HK-2 (cell line): ENCODE measurements at regions not wholly inside any gene's neighbourhood (a gene's known extent, or its start where the extent isn't known, plus 50 kb on each side); places are given as distances from the start of the nearest gene placed in this dataset.

Source experiments
- DNase-seq: peaks from one replicate; pipeline ENCODE4 v3.0.0-alpha.2; 2018; ENCODE audit not compliant: unreplicated experiment

- DNase-seq: no peak
Measured at GRCh38 chr13:32910530-32910929, 105.7 kb upstream of the KL start.

DNA sequence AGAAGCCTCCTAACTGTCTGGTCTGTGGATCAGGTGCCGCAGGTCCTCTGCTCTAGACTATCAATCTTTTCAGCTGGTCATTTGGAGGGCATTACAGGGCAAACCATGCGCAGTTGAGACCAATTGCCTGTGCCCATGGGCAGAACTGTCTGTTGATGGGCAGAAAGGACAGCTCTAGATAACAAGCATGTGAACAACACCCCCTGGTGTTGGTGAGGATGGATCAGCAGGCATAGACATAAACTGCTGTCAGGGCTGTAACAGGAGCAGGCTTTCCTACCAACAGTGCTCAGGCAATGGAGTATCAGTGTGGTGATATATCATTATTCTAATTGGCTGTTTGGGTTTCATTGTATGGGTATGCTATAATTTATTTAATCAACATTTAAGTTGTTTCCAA lies 104.7 kb upstream of the KL start:
- DNase-seq: peak; percentile 14

DNA sequence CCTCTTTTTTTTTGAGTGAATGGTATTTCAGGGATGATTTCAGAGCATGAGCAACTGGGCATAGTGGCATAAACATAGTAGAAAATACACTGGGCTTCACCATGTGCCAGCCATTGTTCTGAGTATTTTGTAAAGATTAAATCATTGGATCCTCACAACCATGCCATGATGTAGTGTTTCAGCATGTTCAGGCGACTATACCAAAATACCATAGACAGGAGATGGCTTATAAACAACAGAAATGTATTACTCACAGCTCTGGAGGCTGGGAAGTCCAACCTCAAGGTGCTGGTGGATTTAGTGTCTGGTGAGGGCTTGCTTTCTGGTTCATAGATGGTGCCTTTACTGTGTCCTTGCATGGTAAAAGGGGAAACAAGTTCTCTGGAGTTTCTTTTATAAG lies 101.5 kb upstream of the KL start:
- no peak for DNase-seq

DNA sequence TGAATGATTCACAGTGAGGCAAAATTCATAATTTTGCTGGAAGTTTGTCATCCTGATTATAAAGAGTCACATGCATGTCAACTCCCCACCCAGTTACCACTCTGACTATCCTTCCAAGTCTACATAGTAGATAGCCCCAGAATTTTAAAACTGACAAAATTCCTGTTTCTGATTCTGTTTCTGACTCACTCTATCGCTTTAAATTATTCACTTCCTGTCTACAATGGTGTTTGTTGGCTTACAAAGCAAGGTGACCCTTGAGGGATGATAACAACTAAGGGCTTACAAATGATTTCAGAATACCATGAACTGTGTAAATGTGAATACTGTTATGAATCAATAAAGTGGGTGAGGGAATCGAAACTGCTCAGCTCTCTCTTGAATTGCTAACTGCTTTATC lies 98.7 kb upstream of the KL start:
- DNase-seq: no peak

GRCh38 chr13:32923725-32924124 lies 92.5 kb upstream of the KL start:
- DNase-seq: no peak

DNA sequence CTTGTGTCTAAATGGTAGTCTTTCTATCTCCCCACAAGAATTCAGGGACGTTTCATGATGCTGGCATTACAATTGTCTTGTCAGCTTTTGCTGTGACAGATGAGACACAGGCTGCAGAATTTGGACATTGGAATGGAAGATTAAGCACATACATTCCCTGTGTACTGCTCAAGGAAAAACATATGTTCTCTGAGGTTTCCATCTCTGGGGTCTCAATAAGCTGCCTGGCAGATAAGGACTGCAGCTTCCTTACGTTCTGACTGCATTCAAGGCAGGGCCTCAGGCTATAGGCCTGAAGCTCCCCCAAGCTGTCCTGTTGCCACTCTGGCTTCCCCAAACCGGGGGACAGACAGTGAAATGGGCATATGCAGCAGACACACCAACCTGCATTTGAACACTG lies 91.3 kb upstream of the KL start:
- DNase-seq: no peak

GRCh38 chr13:32925506-32925905 lies 90.7 kb upstream of the KL start:
- no peak for DNase-seq

DNA sequence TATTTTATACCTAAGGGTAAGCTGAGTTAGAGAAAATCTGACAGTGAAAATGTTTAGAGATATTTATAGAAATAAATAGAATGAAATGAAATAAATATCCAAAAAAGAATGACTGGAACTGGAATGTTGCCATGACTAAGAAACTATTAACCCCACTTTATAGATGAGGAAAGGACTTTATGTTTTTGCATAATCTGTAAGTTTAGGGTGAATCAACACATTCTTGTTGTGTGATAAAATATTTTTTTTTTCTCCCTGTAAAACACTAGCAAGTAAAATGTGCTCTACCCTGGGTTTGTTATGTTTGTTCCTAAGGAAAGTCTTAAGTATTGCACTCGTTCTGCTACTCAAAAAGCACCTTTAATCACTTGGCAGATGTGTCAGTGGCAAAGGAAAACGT lies 83.8 kb upstream of the KL start:
- no peak for DNase-seq

DNA sequence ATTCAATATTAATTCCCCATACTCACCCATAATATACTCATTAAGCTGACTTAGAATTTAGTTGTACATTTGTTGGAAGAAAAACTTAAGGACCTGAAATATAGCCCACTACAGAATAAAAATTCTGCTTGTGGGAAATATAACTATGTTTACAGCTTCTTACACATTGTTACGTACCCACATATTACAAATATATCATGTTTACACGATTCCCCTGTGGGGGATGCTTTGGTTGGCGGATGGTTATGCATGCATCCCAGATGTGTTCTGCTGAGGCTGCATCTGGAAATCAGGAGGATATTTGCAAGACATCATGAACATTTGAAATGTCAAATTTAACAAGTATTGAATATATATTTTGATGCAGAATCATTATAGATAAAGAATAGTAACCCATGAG lies 79.5 kb upstream of the KL start:
- DNase-seq: no peak

- no peak for DNase-seq
Measured at GRCh38 chr13:32938314-32938713, 77.9 kb upstream of the KL start.

DNA sequence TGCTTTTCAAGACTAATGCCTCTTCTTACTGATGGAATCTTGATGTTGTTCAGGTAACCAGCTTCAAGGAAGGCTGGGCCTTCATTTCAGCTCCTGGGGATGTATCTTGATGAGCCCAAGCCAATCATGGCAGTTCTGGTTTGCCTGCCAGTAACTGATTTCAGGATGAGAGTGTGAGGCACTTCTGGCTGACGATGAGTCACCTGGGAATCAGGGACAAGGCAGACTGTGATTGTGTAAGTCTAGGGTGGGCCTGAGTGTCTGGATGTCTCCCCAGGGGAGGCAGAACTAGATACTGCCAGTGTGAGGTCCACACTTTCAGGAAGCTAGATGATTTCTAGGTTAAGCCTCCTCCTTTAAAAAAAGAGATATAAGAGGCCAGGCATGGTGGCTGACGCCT lies 77.3 kb upstream of the KL start:
- DNase-seq: peak; percentile 29

DNA sequence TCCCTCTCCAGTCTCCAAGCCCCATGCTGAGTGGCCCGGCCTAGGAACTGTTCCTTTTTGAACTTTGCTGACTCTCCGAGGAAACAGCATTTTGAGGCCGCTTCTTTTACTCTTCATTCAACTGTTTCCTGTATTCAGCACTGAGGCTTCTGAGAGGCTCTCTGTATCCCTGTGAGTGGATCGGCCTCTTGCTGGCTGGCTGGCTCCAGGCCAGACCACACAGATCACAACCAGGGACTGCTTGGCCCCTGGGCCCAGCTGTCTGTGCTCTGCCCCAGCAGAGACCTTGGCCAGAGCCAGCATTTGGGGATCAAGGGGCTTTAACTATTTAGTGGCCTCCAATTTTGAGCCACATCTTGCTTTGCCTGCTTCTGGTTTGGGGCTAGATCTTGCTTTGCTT lies 75.6 kb upstream of the KL start:
- DNase-seq: peak; percentile 25

GRCh38 chr13:32941368-32941767 lies 74.9 kb upstream of the KL start:
- DNase-seq: no peak

- DNase-seq: no peak
Measured at GRCh38 chr13:32946558-32946957, 69.7 kb upstream of the KL start.

DNA sequence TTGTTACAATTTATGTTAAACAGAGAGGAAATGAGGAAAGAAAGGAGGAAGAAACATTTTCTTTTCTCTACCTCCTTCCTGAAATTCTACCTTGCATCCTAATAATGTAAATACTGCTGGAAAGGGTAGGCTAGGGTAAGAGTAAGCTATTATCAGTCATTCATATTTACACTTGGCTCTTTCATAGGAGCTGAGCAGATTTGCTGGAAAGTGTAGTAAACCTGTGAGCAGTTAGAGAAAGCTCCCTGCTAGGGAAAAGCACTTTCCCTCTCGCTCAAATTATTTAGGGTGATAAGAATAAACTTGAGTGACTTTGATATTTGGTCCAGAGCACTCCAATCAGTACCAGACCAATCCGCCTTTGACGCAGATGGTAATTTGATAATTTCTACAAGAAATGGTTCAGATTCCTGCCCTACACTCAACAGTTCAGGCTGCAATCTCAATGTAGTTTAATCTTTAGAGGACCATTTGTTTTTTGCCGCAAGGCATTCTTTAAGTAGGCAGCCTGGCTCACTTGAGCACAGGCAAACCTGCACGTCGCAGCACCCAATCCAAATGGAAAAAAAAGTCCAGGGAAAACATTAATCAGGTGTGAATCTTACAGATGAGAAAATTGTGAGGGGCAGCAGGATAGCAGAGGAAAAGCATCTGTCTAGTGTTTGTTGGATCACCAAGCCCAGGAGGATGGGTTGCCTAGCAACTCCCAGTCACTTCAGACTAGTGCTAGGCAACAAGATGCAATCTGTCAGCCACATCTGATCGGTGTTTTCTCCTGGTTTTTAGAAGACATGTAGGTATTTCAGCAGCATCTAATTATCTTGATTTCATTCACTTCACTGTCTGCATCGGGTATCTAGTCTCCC lies 68.6 kb upstream of the KL start:
- no peak for DNase-seq

DNA sequence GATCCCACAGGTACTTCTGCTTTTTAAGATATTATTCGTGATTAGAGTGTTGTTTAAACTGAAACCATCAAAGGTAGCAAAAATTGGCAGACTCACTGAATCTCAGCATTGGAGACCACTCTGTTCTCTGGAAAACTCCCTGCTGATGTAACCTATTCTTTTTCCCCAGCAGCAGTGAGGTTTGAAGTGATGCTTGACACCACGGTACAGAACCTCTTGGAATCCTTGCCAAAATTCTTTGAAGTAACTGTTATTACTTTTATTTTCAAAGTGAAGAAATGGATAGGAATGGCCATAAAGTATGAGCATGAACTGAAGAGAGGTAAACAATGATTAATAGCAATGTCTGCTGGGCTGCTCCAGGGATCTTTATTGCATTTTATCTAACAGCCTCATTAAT lies 66.4 kb upstream of the KL start:
- no peak for DNase-seq

GRCh38 chr13:32951580-32951979 lies 64.6 kb upstream of the KL start:
- DNase-seq: no peak

GRCh38 chr13:32955881-32956594 lies 60.2 kb upstream of the KL start:
- DNase-seq: peak; percentile 24

DNA sequence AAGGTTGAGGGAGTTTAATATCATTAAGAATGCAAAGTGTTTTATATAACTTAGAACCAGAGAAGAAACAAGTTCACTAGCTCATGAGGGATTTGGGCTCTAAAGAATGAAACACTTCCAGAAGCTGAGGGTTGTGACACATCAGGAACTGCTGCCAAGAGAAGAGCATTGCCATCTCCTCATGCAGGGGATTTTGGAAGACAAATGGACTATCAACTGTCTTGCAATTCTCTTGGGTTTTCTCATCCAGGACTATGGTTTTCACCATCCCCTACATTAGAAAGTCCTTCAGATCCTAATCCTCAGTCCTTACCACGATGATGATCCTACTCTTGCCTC lies 59.7 kb upstream of the KL start:
- no peak for DNase-seq

DNA sequence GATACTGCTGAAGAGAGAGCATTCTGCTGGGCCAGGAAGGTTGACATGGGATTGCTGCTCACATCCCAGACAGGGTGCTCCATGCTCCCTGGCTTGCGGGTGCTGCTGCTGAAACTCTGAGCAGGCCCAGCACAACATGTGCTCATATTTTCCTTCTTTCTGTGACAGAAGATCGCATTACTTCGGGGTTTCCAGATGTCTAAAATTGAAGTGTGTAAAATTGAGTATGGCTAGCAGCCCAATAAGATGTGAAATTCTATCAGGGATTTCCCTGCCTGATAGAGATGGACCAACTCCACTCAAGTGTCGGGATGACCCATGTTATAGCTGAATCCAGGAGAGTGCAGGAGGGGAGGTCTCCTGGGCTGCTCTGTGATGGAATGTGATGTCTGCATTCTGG lies 55.6 kb upstream of the KL start:
- DNase-seq: no peak

DNA sequence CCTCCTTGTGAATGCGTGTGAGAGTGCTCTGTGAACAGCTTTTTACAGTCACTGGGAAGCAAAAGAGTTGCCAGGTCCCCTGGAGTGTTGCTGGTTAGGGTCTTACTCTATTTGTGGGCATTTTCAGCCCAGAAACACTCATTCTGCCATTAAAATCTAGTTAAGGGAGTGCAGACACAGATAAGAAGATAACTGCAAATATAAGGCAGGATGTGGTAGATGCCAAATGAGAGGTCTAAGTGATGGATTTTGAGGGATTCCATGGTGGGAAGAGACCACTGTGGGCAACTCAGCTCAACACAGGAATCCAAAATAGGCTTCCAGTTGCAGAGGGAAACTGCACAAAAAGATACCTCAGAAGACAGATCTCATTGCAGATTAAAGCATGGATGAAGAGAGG lies 54.5 kb upstream of the KL start:
- DNase-seq: no peak

GRCh38 chr13:32962342-32962741 lies 53.9 kb upstream of the KL start:
- no peak for DNase-seq

- DNase-seq: no peak
Measured at GRCh38 chr13:32964987-32965386, 51.2 kb upstream of the KL start.
